H1 (cell line): ENCODE measurements at regions not wholly inside any gene's neighbourhood (a gene's known extent, or its start where the extent isn't known, plus 50 kb on each side); places are given as distances from the start of the nearest gene placed in this dataset.

Experiments
- ASH2L ChIP-seq: fragments of 200-600, 300-600 bp; sonication (generic); IDR thresholded peaks from one replicate; pipeline ENCODE4 v1.7.1; 2017; ENCODE audit warnings: low read length
- ATF2 ChIP-seq: IDR thresholded peaks from 2 replicates; pipeline ENCODE4 v1.6.1; 2012; ENCODE audit warnings: low read length, inconsistent platforms
- CHD7 ChIP-seq: fragments of 300-600 bp; sonication (generic); IDR thresholded peaks from 2 replicates; pipeline ENCODE4 v1.7.1; 2012; ENCODE audit warnings: low read length, moderate library complexity, mild to moderate bottlenecking, inconsistent platforms; ENCODE audit not compliant: insufficient replicate concordance
- EZH2 ChIP-seq: fragments of 200-600 bp; sonication (generic); IDR thresholded peaks from 2 replicates; pipeline ENCODE4 v1.7.1; 2012; ENCODE audit warnings: low read depth, mild to moderate bottlenecking, moderate library complexity, low read length, inconsistent platforms; ENCODE audit not compliant: severe bottlenecking
- RNF2 ChIP-seq: fragments of 200-900, 300-1000 bp; sonication (generic); IDR thresholded peaks from 2 replicates; pipeline ENCODE4 v1.7.1; 2016; ENCODE audit warnings: borderline replicate concordance, low read depth, mild to moderate bottlenecking, antibody characterized with exemption, low read length; ENCODE audit not compliant: poor library complexity, severe bottlenecking; ENCODE audit errors: missing control alignments
- TEAD4 ChIP-seq: IDR thresholded peaks from 2 replicates; pipeline ENCODE4 v1.6.1; 2012; ENCODE audit warnings: low read depth, low read length, inconsistent platforms, mixed read lengths

GRCh38 chr6:15079288-15079817 lies 166.5 kb upstream of the JARID2 start (continued):
- TF ChIP-seq CHD7 (no peak), ATF2 (no peak), ASH2L (no peak), EZH2 (no peak), TEAD4 (no peak), RNF2 (no peak)
